Type B pancreatic cell (in vitro differentiated cells): ENCODE measurements at regions not wholly inside any gene's neighbourhood (a gene's known extent, or its start where the extent isn't known, plus 50 kb on each side); places are given as distances from the start of the nearest gene placed in this dataset.

Source experiments
- DNase-seq: peaks from one replicate; pipeline ENCODE4 v3.0.0; 2021; ENCODE audit warnings: mixed read lengths; ENCODE audit not compliant: unreplicated experiment; ENCODE audit errors: extremely low spot score
- H3K27ac Mint-ChIP-seq: 2 replicates; pipeline ENCODE4 v1.8.0; 2021; ENCODE audit warnings: mild to moderate bottlenecking, mixed read lengths
- H3K27me3 Mint-ChIP-seq: 2 replicates; pipeline ENCODE4 v1.8.0; 2021; ENCODE audit warnings: mixed read lengths
- H3K36me3 Mint-ChIP-seq: 2 replicates; pipeline ENCODE4 v1.8.0; 2021; ENCODE audit warnings: mixed read lengths
- H3K4me1 Mint-ChIP-seq: one replicate; pipeline ENCODE4 v1.8.0; 2021; ENCODE audit warnings: mixed read lengths; ENCODE audit not compliant: unreplicated experiment
- H3K4me3 Mint-ChIP-seq: 2 replicates; pipeline ENCODE4 v1.8.0; 2021; ENCODE audit warnings: mild to moderate bottlenecking, mixed read lengths
- H3K9me3 Mint-ChIP-seq: 2 replicates; pipeline ENCODE4 v1.8.0; 2021; ENCODE audit warnings: mixed read lengths
- CTCF ChIP-seq: fragments of 200-600 bp; sonication (generic); conservative IDR thresholded peaks from 2 replicates; pipeline ENCODE4 v1.5.0; 2021; ENCODE audit warnings: antibody characterized with exemption, mild to moderate bottlenecking

DNA sequence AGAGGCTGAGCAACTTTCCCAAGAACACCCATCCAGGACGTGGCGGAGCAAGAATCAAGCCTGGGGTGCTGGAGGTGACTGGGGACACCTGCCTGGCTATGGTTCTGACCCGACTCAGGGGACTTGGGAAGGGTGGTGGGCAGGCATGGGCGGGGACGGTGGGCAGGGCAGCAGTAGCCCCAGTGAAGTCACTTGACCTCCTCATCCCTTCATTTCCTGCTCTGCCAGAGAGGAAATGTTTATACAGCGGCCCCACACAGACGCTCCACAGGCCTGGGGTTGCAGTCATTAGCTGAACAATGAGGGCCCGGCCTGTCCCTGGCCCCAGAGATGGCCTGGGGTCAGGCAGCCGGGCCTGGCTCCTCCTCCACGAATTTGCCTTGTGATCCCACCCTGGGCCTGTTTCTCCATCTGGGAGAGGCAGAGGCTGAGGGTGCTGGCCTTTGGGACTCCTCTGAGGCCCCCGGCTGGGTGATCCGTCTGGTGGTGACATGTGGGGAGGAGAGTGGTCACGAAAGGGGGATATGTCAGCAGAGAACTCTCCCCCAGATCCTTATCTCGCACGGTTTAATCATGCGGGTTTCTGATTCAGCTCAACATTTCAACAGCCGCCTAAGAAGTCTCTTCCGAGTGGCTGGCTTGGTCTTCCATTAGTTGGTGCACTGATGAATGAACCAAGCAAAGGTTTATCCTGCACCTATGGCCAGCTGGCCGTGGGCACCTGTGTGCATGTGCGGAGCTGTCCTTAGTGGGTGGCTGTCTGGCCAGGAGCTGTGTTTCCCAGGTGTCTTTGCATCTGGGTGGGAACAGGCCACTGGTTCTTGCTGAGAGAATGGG is 175.9 kb downstream of the IRF8 start:
- Mint-ChIP-seq H3K36me3 (no peaks in the 10 kb centered on the region), H3K27ac (no peak overlapping the region), H3K4me3 (no peak overlapping the region), H3K27me3 (peaks cover 71% of the 10 kb centered on the region), H3K9me3 (no peaks in the 10 kb centered on the region), H3K4me1 (peaks cover 30% of the 10 kb centered on the region)
- no peak for TF ChIP-seq CTCF
- no peak for DNase-seq

- DNase-seq, result no peak
- Mint-ChIP-seq H3K27me3 (peaks cover 71% of the 10 kb centered on the region), H3K9me3 (no peaks in the 10 kb centered on the region), H3K4me3 (no peak overlapping the region), H3K4me1 (peaks cover 28% of the 10 kb centered on the region), H3K27ac (no peak overlapping the region), H3K36me3 (no peaks in the 10 kb centered on the region)
- TF ChIP-seq CTCF, result no peak
These were observed 176.5 kb downstream of the IRF8 start for GRCh38 chr16:86075488-86075785.

GRCh38 chr16:86075839-86076440 is 177.0 kb downstream of the IRF8 start:
- TF ChIP-seq CTCF, result no peak
- no peaks in the 10 kb centered on the region for H3K36me3 Mint-ChIP-seq
- H3K27ac Mint-ChIP-seq, result no peak overlapping the region
- H3K27me3 Mint-ChIP-seq, result peaks cover 70% of the 10 kb centered on the region
- no peak overlapping the region for H3K4me3 Mint-ChIP-seq
- peaks cover 25% of the 10 kb centered on the region for H3K4me1 Mint-ChIP-seq
- no peak for DNase-seq
- H3K9me3 Mint-ChIP-seq, result no peaks in the 10 kb centered on the region

DNA sequence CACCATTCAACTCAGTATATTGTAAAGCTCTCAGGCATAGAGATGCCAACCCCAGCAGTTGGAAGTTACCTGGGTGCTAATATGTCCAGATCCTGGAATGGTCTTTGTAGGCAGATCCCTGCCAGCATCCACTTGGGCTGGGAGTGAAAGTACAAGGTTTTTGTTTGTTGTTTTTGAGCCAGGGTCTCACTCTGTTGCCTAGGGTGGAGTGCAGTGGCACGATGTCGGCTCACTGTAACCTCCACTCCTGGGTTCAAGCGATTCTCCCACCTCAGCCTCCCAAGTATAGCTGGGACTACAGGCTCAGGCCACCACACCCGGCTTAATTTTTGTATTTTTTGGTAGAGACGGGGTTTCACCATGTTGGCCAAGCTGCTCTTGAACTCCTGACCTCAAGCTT is 177.6 kb downstream of the IRF8 start:
- H3K36me3 Mint-ChIP-seq, result no peaks in the 10 kb centered on the region
- no peaks in the 10 kb centered on the region for H3K9me3 Mint-ChIP-seq
- DNase-seq, result no peak
- TF ChIP-seq CTCF, result no peak
- H3K27me3 Mint-ChIP-seq, result peaks cover 68% of the 10 kb centered on the region
- H3K4me1 Mint-ChIP-seq, result peaks cover 25% of the 10 kb centered on the region
- H3K4me3 Mint-ChIP-seq, result no peak overlapping the region
- no peak overlapping the region for H3K27ac Mint-ChIP-seq

- no peaks in the 10 kb centered on the region for H3K9me3 Mint-ChIP-seq
- peaks cover 29% of the 10 kb centered on the region for H3K4me1 Mint-ChIP-seq
- peaks cover 66% of the 10 kb centered on the region for H3K27me3 Mint-ChIP-seq
- no peaks in the 10 kb centered on the region for H3K36me3 Mint-ChIP-seq
- no peak for DNase-seq
- H3K27ac Mint-ChIP-seq, result no peak overlapping the region
- TF ChIP-seq CTCF, result no peak
- no peak overlapping the region for H3K4me3 Mint-ChIP-seq
These were observed 178.4 kb downstream of the IRF8 start for GRCh38 chr16:86077243-86077940.
